NCI-H345 treated with DMSO at 0.1 percent for 48 hours (cell line): ENCODE measurements at regions not wholly inside any gene's neighbourhood (a gene's known extent, or its start where the extent isn't known, plus 50 kb on each side); places are given as distances from the start of the nearest gene placed in this dataset.
"Not testable (repeated sequence)": the region's sequence is repeated elsewhere in the genome, so short reads cannot be mapped to it uniquely, and the experiment has no call there.

ENCODE experiments used
- DNase-seq: peaks from one replicate; lab custom pipeline; 2025; ENCODE audit not compliant: unreplicated experiment; lab: John Stamatoyannopoulos, UW

DNA sequence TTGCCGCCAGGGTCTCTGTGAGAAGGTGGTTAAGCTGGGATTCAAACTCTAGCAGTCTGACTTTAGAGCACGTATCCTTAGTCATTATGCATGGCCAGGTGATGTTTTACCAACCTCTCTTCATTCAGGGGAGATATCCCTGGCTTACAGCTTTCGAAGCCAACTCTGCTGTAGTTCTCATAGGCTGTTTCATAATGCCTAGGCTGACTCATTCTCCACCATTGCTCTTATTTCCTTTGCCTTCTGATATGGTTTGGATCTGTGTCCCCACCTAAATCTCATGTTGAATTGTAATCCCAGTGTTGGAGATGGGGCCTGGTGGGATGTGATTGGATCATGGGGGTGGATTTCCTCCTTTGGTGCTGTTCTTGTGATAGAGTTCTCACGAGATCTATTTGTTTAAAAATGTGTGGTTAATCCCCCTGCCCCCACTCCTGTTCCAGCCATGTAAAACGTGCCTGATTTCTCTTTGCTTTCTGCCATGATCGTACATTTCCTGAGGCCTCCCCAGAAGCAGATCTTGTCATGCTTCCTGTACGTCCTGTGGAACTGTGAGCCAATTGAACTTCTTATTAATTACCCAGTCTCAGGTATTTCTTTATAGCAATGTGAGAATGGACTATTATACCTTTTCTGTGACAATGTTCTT is 94.6 kb upstream of the MAN1A1 start:
- no peak for DNase-seq

GRCh38 chr6:119442776-119443184 is 93.2 kb upstream of the MAN1A1 start:
- DNase-seq, result no peak

DNA sequence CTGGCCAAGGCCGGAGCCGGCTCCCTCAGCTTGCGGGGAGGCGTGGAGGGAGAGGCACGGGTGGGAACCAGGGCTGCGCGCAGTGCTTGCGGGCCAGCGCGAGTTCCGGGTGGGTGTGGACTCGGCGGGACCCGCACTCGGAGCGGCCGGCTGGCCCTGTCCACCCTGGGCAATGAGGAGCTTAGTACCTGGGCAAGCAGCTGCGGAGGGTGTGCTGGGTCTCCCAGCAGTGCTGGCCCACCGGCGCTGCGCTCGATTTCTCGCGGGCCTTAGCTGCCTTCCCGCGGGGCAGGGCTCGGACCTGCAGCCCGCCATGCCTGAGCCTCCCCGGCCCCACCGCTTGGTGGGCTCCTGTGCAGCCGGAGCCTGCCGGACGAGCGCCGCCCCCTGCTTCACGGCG is 91.4 kb upstream of the MAN1A1 start:
- DNase-seq, result no peak

GRCh38 chr6:119436583-119436982 is 87.0 kb upstream of the MAN1A1 start:
- no peak for DNase-seq

GRCh38 chr6:119431799-119432198 is 82.2 kb upstream of the MAN1A1 start:
- DNase-seq, result no peak

DNA sequence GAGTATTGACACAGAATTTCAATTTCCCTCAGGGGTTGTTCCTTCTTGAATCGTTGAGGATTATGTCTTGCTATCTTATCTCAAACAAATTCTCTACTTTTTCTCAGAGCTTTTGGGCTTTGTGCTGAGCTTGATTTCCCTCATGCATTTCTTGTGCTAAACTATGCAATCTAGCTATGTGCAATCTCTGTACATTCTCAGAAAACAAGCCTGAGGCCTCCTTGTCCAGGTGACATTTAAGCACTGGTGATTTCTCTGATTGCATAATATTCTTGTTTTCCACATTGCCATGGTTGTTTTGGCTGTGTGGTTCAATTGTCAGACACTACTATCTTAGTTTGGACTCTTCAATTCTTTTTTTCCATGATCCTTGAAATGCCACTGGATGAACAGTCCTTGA is 81.2 kb upstream of the MAN1A1 start:
- no peak for DNase-seq

DNA sequence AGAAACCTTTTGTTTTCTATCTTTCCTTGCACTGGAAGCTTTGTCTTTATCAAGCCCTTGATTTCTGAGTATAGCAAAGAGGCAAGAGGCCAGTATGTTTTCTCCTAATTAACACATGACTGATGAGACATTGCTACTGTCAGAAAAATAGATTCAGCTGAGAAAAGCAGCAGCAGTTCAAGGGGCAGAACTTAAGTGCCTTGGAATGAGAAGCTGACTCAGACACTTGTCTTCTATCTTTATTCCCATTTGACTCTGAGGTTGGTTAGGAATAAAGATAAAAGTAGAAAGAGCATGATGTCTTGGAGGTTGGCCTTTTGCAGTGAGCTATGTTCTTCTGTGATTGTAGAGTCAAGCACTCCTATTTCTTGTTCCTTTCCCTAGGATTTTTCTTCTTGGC is 79.1 kb upstream of the MAN1A1 start:
- DNase-seq, result no peak

GRCh38 chr6:119426619-119427018 is 77.1 kb upstream of the MAN1A1 start:
- no peak for DNase-seq

- DNase-seq, result no peak
These were observed 74.4 kb upstream of the MAN1A1 start for GRCh38 chr6:119423996-119424395.

DNA sequence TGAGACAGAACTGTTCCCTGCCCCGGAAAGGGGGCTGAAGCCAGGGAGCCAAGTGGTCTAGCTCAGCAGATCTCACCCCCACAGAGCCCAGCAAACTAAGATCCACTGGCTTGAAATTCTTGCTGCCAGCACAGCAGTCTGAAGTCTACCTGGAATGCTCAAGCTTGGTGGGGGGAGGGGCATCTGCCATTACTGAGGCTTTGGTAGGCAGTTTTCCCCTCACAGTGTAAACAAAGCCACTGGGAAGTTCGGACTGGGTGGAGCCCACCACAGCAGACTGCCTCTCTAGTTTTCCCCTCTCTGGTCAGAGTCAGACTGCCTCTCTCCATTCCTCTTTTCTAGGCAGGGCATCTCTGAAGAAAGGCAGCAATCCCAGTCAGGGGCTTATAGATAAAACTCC is 68.5 kb upstream of the MAN1A1 start:
- DNase-seq, result not testable (repeated sequence)

DNA sequence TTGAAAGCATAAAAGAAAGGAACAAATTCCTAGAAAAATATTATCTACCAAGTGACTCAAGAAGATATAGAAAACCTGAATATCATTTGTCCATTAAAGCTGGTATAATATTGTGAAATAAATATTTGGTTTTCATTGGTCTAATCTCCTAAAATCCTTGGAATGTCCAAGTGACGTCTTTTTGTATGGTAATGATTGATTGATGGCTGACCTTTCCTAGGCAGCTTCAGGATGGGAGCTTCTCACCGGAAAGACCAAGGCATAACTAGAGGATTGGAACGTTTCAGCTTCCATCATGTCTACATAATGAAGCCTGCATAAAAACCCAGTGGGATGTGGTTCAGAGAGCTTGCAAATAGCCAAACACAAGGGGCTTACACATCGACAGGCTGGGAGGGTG is 57.6 kb upstream of the MAN1A1 start:
- DNase-seq, result no peak

- DNase-seq, result not testable (repeated sequence)
These were observed 55.6 kb upstream of the MAN1A1 start for GRCh38 chr6:119405114-119405513.
